ENCODE measurements at regions not wholly inside any gene's neighbourhood (a gene's known extent, or its start where the extent isn't known, plus 50 kb on each side); places are given as distances from the start of the nearest gene placed in this dataset.

GRCh38 chr6:44761046-44761445 lies 373.5 kb downstream of the CDC5L start:
- H3K27me3 ChIP-seq (replicated peaks; ENCODE audit: control insufficient read depth, insufficient read depth, low read length) = no peaks in the 10 kb centered on the region
- no peak for DNase-seq (ENCODE audit: extremely low read depth, insufficient read length)
- no peak for TF ChIP-seq CTCF (IDR thresholded peaks at IDR 0.05; ENCODE audit: insufficient read depth, low read length, poor library complexity, severe bottlenecking)
- no peak overlapping the region for H3K4me3 ChIP-seq (replicated peaks; ENCODE audit: low read depth, low read length)
- H3K36me3 ChIP-seq (ENCODE audit: control insufficient read depth, insufficient read depth, low read length) = no peaks in the 10 kb centered on the region

GRCh38 chr6:44762496-44762895 lies 375.0 kb downstream of the CDC5L start:
- Histone ChIP-seq H3K4me3 (replicated peaks; ENCODE audit: low read depth, low read length) (no peak overlapping the region), H3K27me3 (replicated peaks; ENCODE audit: control insufficient read depth, insufficient read depth, low read length) (no peaks in the 10 kb centered on the region), H3K36me3 (ENCODE audit: control insufficient read depth, insufficient read depth, low read length) (no peaks in the 10 kb centered on the region)
- TF ChIP-seq CTCF (IDR thresholded peaks at IDR 0.05; ENCODE audit: insufficient read depth, low read length, poor library complexity, severe bottlenecking) = no peak
- no peak for DNase-seq (ENCODE audit: extremely low read depth, insufficient read length)

GRCh38 chr6:44771647-44772415 lies 384.3 kb downstream of the CDC5L start:
- no peak for DNase-seq (ENCODE audit: extremely low read depth, insufficient read length)
- H3K27me3 ChIP-seq (replicated peaks; ENCODE audit: control insufficient read depth, insufficient read depth, low read length) = no peaks in the 10 kb centered on the region
- H3K4me3 ChIP-seq (replicated peaks; ENCODE audit: low read depth, low read length) = no peak overlapping the region
- no peak for TF ChIP-seq CTCF (IDR thresholded peaks at IDR 0.05; ENCODE audit: insufficient read depth, low read length, poor library complexity, severe bottlenecking)
- H3K36me3 ChIP-seq (ENCODE audit: control insufficient read depth, insufficient read depth, low read length) = no peaks in the 10 kb centered on the region

- DNase-seq (ENCODE audit: extremely low read depth, insufficient read length) = no peak
- H3K27me3 ChIP-seq (replicated peaks; ENCODE audit: control insufficient read depth, insufficient read depth, low read length) = no peaks in the 10 kb centered on the region
- no peak for TF ChIP-seq CTCF (IDR thresholded peaks at IDR 0.05; ENCODE audit: insufficient read depth, low read length, poor library complexity, severe bottlenecking)
Observed at GRCh38 chr6:44772838-44773237, 385.3 kb downstream of the CDC5L start.

GRCh38 chr6:44775121-44775520 lies 387.6 kb downstream of the CDC5L start:
- DNase-seq (ENCODE audit: extremely low read depth, insufficient read length) = no peak
- no peak for TF ChIP-seq CTCF (IDR thresholded peaks at IDR 0.05; ENCODE audit: insufficient read depth, low read length, poor library complexity, severe bottlenecking)
- Histone ChIP-seq H3K36me3 (ENCODE audit: control insufficient read depth, insufficient read depth, low read length) (no peaks in the 10 kb centered on the region), H3K4me3 (replicated peaks; ENCODE audit: low read depth, low read length) (no peak overlapping the region), H3K27me3 (replicated peaks; ENCODE audit: control insufficient read depth, insufficient read depth, low read length) (no peaks in the 10 kb centered on the region)

More at GRCh38 chr6:44772838-44773237, 385.3 kb downstream of the CDC5L start:
- H3K4me3 ChIP-seq (replicated peaks; ENCODE audit: low read depth, low read length) = no peak overlapping the region
- H3K36me3 ChIP-seq (ENCODE audit: control insufficient read depth, insufficient read depth, low read length) = no peaks in the 10 kb centered on the region
